ENCODE measurements at regions not wholly inside any gene's neighbourhood (a gene's known extent, or its start where the extent isn't known, plus 50 kb on each side); places are given as distances from the start of the nearest gene placed in this dataset.
"Not testable (repeated sequence)": the region's sequence is repeated elsewhere in the genome, so short reads cannot be mapped to it uniquely, and the experiment has no call there.

GRCh38 chr4:12022409-12022808 lies 593.7 kb upstream of the HS3ST1 start:
- H3K27me3 Mint-ChIP-seq (ENCODE audit: low read depth) = no peaks in the 10 kb centered on the region
- H3K4me3 Mint-ChIP-seq = no peak overlapping the region
- ATAC-seq (no peak), DNase-seq (no peak)
- no peaks in the 10 kb centered on the region for H3K4me1 Mint-ChIP-seq (ENCODE audit: low read depth)
- H3K36me3 Mint-ChIP-seq (ENCODE audit: insufficient read depth) = no peaks in the 10 kb centered on the region
- peaks cover 18% of the 10 kb centered on the region for H3K9me3 Mint-ChIP-seq

- H3K9me3 Mint-ChIP-seq = peaks cover 32% of the 10 kb centered on the region
- no peaks in the 10 kb centered on the region for H3K4me1 Mint-ChIP-seq (ENCODE audit: low read depth)
- H3K36me3 Mint-ChIP-seq (ENCODE audit: insufficient read depth) = no peaks in the 10 kb centered on the region
- H3K4me3 Mint-ChIP-seq = no peak overlapping the region
- no peak for DNase-seq
- ATAC-seq = no peak
- H3K27me3 Mint-ChIP-seq (ENCODE audit: low read depth) = no peaks in the 10 kb centered on the region
Measured at GRCh38 chr4:12016729-12017128, 588.0 kb upstream of the HS3ST1 start.

GRCh38 chr4:12005471-12005870 lies 576.8 kb upstream of the HS3ST1 start:
- Mint-ChIP-seq H3K27me3 (ENCODE audit: low read depth) (no peaks in the 10 kb centered on the region), H3K36me3 (ENCODE audit: insufficient read depth) (no peaks in the 10 kb centered on the region), H3K9me3 (peaks cover 4% of the 10 kb centered on the region), H3K4me3 (no peak overlapping the region), H3K4me1 (ENCODE audit: low read depth) (no peaks in the 10 kb centered on the region)
- ATAC-seq (no peak), DNase-seq (no peak)

DNA sequence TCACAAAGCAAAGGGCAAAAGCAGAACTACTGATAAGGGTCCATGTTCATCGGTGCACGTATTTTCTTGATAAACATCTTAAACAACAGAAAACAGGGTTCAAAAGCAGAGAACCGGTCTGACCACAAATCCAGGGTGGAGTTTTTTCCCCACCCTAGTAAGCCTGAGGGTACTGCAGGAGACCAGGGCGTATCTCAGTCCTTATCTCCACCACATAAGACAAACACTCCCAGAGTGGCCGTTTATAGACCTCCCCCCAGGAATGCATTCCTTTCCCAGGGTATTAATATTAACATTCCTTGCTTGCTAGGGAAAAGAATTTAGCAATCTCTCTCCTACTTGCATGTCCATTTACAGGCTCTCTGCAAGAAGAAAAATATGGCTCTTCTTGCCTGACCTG lies 567.9 kb upstream of the HS3ST1 start:
- H3K27me3 Mint-ChIP-seq (ENCODE audit: low read depth); H3K36me3 Mint-ChIP-seq (ENCODE audit: insufficient read depth); DNase-seq; ATAC-seq; H3K4me3 Mint-ChIP-seq; H3K4me1 Mint-ChIP-seq (ENCODE audit: low read depth): not testable (repeated sequence)
- H3K9me3 Mint-ChIP-seq = peaks cover 27% of the 10 kb centered on the region

GRCh38 chr4:11976726-11977263 lies 548.1 kb upstream of the HS3ST1 start:
- Mint-ChIP-seq H3K4me1 (ENCODE audit: low read depth) (no peaks in the 10 kb centered on the region), H3K36me3 (ENCODE audit: insufficient read depth) (no peaks in the 10 kb centered on the region), H3K27me3 (ENCODE audit: low read depth) (no peaks in the 10 kb centered on the region), H3K4me3 (no peak overlapping the region), H3K9me3 (peaks cover 5% of the 10 kb centered on the region)
- DNase-seq (no peak), ATAC-seq (no peak)

DNA sequence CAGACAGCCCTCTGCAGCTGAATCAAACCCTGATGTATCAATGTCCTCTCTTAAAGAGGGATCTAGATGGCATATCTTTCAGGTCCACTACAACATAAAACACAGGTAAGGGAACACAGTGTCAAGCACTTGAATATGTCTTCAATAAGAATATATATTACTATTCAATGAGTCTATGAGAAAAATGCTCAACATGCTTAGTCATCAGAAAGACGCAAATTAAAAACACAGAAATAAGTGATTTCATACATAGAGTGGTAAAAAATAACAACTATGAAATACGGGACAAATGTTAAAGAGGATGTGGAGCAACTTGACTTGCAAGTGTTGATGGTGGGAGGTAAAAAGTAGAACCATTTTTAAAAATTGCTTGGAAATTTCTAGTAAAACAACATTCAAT lies 544.6 kb upstream of the HS3ST1 start:
- ATAC-seq = no peak
- no peak for DNase-seq
- Mint-ChIP-seq H3K36me3 (ENCODE audit: insufficient read depth) (no peaks in the 10 kb centered on the region), H3K4me3 (no peak overlapping the region), H3K9me3 (peaks cover 3% of the 10 kb centered on the region), H3K4me1 (ENCODE audit: low read depth) (no peaks in the 10 kb centered on the region), H3K27me3 (ENCODE audit: low read depth) (no peaks in the 10 kb centered on the region)

- Mint-ChIP-seq H3K4me1 (ENCODE audit: low read depth) (no peaks in the 10 kb centered on the region), H3K4me3 (no peak overlapping the region), H3K9me3 (peaks cover 3% of the 10 kb centered on the region), H3K36me3 (ENCODE audit: insufficient read depth) (no peaks in the 10 kb centered on the region), H3K27me3 (ENCODE audit: low read depth) (no peaks in the 10 kb centered on the region)
- DNase-seq (no peak), ATAC-seq (no peak)
Measured at GRCh38 chr4:11970754-11971153, 542.1 kb upstream of the HS3ST1 start.

DNA sequence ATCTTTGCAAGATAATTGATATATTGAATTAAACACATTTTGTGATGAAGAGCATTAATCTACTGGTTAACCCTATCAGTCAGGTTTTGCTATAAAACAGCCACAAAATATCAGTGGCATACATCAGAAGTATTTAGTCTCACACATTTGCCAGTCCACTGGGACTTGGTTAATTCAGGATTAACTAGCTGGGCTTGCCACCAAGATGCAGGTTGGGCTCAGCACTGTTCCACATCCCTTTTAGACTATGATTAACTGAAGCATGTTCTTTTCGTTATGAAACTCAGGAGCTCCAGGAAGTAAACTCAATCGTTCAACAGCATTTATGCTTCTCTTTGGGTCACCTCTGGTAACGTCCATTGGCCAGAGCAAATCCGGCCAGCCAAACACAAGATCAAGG lies 538.1 kb upstream of the HS3ST1 start:
- Mint-ChIP-seq H3K4me3 (no peak overlapping the region), H3K4me1 (ENCODE audit: low read depth) (no peaks in the 10 kb centered on the region), H3K27me3 (ENCODE audit: low read depth) (no peaks in the 10 kb centered on the region), H3K9me3 (no peaks in the 10 kb centered on the region), H3K36me3 (ENCODE audit: insufficient read depth) (no peaks in the 10 kb centered on the region)
- DNase-seq (no peak), ATAC-seq (no peak)

GRCh38 chr4:11954093-11954492 lies 525.4 kb upstream of the HS3ST1 start:
- Mint-ChIP-seq H3K4me1 (ENCODE audit: low read depth) (no peaks in the 10 kb centered on the region), H3K36me3 (ENCODE audit: insufficient read depth) (no peaks in the 10 kb centered on the region), H3K9me3 (peaks cover 3% of the 10 kb centered on the region), H3K4me3 (no peak overlapping the region), H3K27me3 (ENCODE audit: low read depth) (no peaks in the 10 kb centered on the region)
- ATAC-seq (no peak), DNase-seq (no peak)

GRCh38 chr4:11949355-11949754 lies 520.7 kb upstream of the HS3ST1 start:
- Mint-ChIP-seq H3K27me3 (ENCODE audit: low read depth) (no peaks in the 10 kb centered on the region), H3K36me3 (ENCODE audit: insufficient read depth) (no peaks in the 10 kb centered on the region), H3K4me1 (ENCODE audit: low read depth) (no peaks in the 10 kb centered on the region), H3K4me3 (no peak overlapping the region), H3K9me3 (no peaks in the 10 kb centered on the region)
- no peak for DNase-seq
- no peak for ATAC-seq

DNA sequence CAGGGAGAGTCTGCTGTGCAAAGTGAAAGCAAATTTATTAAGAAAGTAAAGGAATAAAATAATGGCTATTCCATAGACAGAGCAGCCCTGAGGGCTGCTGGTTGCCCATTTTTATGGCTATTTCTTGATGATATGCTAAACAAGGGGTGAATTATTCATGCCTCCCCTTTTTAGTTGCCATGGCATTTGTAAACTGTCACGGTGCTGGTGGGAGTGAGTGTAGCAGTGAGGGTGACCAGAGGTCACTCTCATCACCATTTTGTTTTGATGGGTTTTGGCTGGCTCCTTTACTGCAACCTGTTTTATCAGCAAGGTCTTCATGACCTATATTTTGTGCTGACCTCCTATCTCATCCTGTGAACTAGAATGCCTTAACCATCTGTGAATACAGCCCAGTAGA lies 518.9 kb upstream of the HS3ST1 start:
- H3K27me3 Mint-ChIP-seq (ENCODE audit: low read depth); H3K4me3 Mint-ChIP-seq; H3K4me1 Mint-ChIP-seq (ENCODE audit: low read depth); H3K9me3 Mint-ChIP-seq; DNase-seq; ATAC-seq; H3K36me3 Mint-ChIP-seq (ENCODE audit: insufficient read depth): not testable (repeated sequence)

DNA sequence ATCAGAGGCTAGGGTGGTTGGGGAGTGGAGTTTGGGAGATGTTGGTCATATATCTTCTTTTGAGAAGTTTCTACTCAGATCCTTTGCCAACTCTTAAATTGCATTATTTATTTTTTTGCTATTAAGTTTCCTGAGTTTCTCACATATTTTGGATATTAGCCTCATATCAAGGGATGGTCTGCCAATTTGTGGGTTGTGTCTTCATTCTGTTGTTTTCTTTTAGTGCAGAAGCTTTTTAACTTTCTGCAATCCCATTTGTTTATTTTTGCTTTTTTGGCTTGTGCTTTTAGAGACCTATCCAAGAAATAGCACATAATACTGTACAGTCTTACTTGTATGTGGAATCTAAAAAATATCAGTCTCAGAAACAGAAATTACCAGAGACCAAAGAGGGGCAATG lies 509.2 kb upstream of the HS3ST1 start:
- no peaks in the 10 kb centered on the region for H3K4me1 Mint-ChIP-seq (ENCODE audit: low read depth)
- ATAC-seq (no peak), DNase-seq (no peak)
- H3K36me3 Mint-ChIP-seq (ENCODE audit: insufficient read depth) = no peaks in the 10 kb centered on the region
- H3K4me3 Mint-ChIP-seq = no peak overlapping the region
- peaks cover 12% of the 10 kb centered on the region for H3K9me3 Mint-ChIP-seq
- H3K27me3 Mint-ChIP-seq (ENCODE audit: low read depth) = no peaks in the 10 kb centered on the region

GRCh38 chr4:11931266-11931820 lies 502.6 kb upstream of the HS3ST1 start:
- H3K36me3 Mint-ChIP-seq (ENCODE audit: insufficient read depth) = no peaks in the 10 kb centered on the region
- H3K27me3 Mint-ChIP-seq (ENCODE audit: low read depth) = no peaks in the 10 kb centered on the region
- ATAC-seq (no peak), DNase-seq (no peak)
- H3K4me1 Mint-ChIP-seq (ENCODE audit: low read depth) = no peaks in the 10 kb centered on the region
- peaks cover 11% of the 10 kb centered on the region for H3K9me3 Mint-ChIP-seq
- H3K4me3 Mint-ChIP-seq = no peak overlapping the region

GRCh38 chr4:11929080-11929479 lies 500.4 kb upstream of the HS3ST1 start:
- ATAC-seq (no peak), DNase-seq (no peak)
- no peaks in the 10 kb centered on the region for H3K4me1 Mint-ChIP-seq (ENCODE audit: low read depth)
- peaks cover 8% of the 10 kb centered on the region for H3K9me3 Mint-ChIP-seq
- no peaks in the 10 kb centered on the region for H3K36me3 Mint-ChIP-seq (ENCODE audit: insufficient read depth)
- H3K27me3 Mint-ChIP-seq (ENCODE audit: low read depth) = no peaks in the 10 kb centered on the region
- H3K4me3 Mint-ChIP-seq = no peak overlapping the region

GRCh38 chr4:11919316-11919715 lies 490.6 kb upstream of the HS3ST1 start:
- peaks cover 5% of the 10 kb centered on the region for H3K9me3 Mint-ChIP-seq
- H3K4me1 Mint-ChIP-seq (ENCODE audit: low read depth) = no peaks in the 10 kb centered on the region
- no peak for DNase-seq

GRCh38 chr4:11914406-11914805 lies 485.7 kb upstream of the HS3ST1 start:
- DNase-seq (no peak), ATAC-seq (no peak)
- Mint-ChIP-seq H3K4me3 (no peak overlapping the region), H3K9me3 (peaks cover 5% of the 10 kb centered on the region), H3K36me3 (ENCODE audit: insufficient read depth) (no peaks in the 10 kb centered on the region), H3K27me3 (ENCODE audit: low read depth) (no peaks in the 10 kb centered on the region), H3K4me1 (ENCODE audit: low read depth) (no peaks in the 10 kb centered on the region)

More at GRCh38 chr4:11919316-11919715, 490.6 kb upstream of the HS3ST1 start:
- no peaks in the 10 kb centered on the region for H3K36me3 Mint-ChIP-seq (ENCODE audit: insufficient read depth)
- H3K27me3 Mint-ChIP-seq (ENCODE audit: low read depth) = no peaks in the 10 kb centered on the region
- H3K4me3 Mint-ChIP-seq = no peak overlapping the region
- no peak for ATAC-seq
